ENCODE measurements at regions not wholly inside any gene's neighbourhood (a gene's known extent, or its start where the extent isn't known, plus 50 kb on each side); places are given as distances from the start of the nearest gene placed in this dataset.

DNA sequence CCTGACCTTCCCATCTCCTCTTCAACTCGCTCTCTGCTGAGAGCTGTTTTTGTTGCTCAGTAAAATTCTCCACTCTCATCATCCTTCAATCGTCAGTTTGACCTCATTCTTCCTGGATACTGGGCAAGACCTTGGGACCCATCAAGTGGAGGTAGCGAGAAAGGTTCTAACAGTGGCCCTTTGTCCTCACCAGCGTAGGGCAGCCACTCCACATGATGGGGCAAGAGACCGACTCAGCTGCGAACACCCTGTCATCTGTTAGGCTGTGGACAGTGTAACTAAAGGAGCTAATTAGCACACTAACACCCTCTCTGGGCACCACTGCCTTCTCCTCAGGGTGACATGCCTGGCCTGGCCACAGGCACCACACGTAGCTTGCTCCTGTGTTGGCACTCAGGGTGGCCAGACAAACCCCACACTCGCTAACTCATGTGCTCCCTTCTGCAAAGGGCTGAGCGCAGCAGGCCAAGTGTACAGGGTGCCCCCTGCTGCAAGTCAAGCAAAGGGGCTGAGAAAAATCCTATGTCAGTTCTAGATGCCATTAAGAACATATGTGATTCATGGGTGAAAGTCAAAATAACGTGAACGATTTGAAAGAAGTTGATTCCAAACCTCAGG is 1216.0 kb downstream of the SLITRK5 start:
- TF ChIP-seq, protein P1, sequence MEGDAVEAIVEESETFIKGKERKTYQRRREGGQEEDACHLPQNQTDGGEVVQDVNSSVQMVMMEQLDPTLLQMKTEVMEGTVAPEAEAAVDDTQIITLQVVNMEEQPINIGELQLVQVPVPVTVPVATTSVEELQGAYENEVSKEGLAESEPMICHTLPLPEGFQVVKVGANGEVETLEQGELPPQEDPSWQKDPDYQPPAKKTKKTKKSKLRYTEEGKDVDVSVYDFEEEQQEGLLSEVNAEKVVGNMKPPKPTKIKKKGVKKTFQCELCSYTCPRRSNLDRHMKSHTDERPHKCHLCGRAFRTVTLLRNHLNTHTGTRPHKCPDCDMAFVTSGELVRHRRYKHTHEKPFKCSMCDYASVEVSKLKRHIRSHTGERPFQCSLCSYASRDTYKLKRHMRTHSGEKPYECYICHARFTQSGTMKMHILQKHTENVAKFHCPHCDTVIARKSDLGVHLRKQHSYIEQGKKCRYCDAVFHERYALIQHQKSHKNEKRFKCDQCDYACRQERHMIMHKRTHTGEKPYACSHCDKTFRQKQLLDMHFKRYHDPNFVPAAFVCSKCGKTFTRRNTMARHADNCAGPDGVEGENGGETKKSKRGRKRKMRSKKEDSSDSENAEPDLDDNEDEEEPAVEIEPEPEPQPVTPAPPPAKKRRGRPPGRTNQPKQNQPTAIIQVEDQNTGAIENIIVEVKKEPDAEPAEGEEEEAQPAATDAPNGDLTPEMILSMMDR (IDR thresholded peaks at IDR 0.05; ENCODE audit: poor library complexity) = no peak
- no peak for TF ChIP-seq EZH2 (IDR thresholded peaks at IDR 0.05; ENCODE audit: borderline replicate concordance)
